ENCODE measurements at regions not wholly inside any gene's neighbourhood (a gene's known extent, or its start where the extent isn't known, plus 50 kb on each side); places are given as distances from the start of the nearest gene placed in this dataset.

DNA sequence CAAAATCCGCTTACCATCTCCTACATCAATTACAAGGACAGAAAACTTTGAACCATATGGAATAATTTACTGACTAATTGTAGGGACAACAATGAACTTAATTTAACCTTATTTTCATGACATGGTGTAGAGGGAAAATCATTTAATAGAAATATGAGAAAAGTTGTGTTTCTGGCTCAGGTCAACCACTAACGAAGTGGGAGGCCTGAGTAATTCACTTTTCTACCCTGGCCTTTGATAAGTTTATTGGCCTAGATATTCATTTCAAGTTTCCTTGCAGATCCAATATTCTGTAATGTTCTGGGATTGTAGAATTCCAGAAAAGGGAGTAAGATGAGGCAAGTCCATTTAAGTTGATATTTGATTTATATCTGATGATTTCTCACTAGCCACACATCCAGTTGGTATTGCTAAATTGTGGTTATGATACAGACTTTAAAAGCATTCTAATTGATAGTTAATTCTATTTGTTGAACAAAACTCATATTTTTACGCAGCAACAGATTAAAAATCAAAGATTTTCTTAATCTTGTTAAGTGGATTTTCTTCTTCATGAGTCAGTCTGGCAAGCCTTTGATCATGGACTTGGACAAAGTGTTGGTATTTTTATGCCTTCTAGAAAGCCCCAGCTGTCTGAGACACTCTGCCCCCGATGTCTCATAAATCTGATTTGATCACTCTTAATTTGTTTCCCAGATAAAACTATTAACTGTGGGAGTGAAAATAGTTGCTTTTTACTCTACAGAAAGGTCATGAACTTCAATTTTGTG, 336.5 kb downstream of the TMEM135 start:
- no peak for DNase-seq (ENCODE audit: low read depth in 2 of 3, low spot score in 1 of 3)

Data from stimulated activated CD4-positive, alpha-beta T cell treated with anti-CD3 and anti-CD28 coated beads, Interleukin-12 subunit alpha, Interleukin-12 subunit beta, amount 100 ng/mL, for 48 hours (primary cell).